Erythroblast (primary cell): ENCODE measurements at regions not wholly inside any gene's neighbourhood (a gene's known extent, or its start where the extent isn't known, plus 50 kb on each side); places are given as distances from the start of the nearest gene placed in this dataset.

Experiments used
- GATA1 ChIP-seq: IDR thresholded peaks from 2 replicates; pipeline ENCODE4 v1.6.1; 2011; ENCODE audit warnings: low read depth, mild to moderate bottlenecking, control low read depth, low read length, moderate library complexity
- POLR2A ChIP-seq: IDR thresholded peaks from 2 replicates; pipeline ENCODE4 v1.6.1; 2011; ENCODE audit warnings: mild to moderate bottlenecking, low read length

GRCh38 chr21:38922474-38923235, 116.9 kb downstream of the ETS2 start:
- TF ChIP-seq POLR2A (no peak), GATA1 (no peak)
